NOMO-1 treated with dmso at 0.1 percent for 144 hours (cell line): ENCODE measurements at regions not wholly inside any gene's neighbourhood (a gene's known extent, or its start where the extent isn't known, plus 50 kb on each side); places are given as distances from the start of the nearest gene placed in this dataset.

Experiments used
- DNase-seq: peaks from one replicate; lab custom pipeline; 2025; ENCODE audit not compliant: unreplicated experiment; lab: John Stamatoyannopoulos, UW

DNA sequence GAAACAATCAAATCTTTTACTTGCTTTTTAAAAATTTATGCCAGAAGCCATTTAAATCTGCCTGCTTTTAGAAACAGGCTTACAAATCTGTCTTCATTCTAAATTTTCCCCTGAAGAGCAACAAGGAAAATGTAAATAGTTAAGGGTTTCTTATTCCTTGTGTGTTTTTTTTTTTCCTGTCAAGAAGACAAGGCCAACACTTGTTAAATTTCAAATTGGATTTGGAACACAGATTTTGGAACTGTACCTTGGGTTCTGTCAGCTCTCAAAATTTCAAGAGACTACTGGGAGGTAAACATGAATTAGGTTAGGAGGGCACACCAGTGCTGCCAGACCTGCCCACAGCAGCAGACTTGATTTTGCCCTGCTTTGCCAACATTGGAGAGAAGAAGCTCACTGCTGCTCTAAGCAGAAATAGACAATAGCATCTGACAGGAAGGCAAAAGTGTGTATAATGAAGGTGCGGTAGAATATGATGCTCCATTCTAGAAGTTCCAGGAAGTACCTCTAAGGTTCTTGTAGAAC lies 121.7 kb downstream of the NHLRC3 start:
- no peak for DNase-seq

DNA sequence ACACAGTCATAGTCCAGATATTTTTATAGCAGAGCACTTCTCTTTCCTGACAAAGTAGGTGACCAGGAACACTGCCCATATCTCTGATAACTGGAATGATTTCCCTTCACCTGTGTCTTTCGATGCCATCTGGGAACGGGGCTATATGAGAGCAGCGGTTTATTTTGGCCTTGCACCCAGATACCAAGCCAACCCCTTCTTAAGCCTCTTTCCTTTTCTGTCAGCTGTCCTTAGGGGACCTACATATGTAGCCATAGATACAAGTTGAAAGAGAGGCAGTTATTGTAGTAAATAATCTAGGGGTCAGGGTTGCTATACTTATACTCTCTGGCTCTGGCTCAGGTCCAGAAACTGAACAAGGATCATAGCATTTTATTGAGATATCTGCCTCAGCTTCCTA lies 128.8 kb downstream of the NHLRC3 start:
- DNase-seq, result no peak

DNA sequence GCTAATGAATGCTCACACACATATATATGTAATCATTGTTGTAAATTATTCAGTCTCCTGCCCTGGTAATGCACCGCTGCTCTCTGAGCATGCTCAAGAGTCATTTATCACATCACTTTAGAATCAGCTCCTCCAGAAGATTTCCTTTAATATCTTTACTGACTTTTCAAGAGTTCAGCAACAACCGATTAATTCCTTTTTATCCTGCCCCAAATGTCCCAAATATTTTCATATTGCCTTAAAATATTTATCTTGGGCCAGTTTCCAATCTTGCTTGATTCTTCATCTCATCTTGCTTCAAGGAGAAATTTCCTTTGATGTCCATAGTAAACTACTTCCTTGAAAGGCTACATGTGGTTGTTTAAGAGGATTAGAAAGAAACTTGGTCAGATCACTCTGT lies 132.5 kb downstream of the NHLRC3 start:
- no peak for DNase-seq

DNA sequence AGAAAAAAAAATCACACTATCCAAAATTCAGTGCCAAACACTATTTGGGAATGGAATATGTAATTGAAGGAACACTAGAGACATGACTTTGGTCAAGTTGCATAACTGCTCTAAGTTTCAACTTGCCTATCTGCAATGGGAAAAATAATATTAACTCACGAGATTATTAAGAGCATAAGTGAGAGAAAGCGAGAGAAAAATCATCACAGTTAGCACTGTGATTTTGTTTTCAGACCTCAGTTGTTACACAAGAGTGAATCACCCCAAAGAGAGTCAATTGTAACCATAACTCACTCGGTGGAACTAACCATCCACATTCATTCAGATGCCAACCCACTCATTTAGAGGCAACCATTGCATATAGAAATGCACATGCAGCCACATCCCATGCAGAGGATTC lies 147.1 kb downstream of the NHLRC3 start:
- DNase-seq, result no peak

DNA sequence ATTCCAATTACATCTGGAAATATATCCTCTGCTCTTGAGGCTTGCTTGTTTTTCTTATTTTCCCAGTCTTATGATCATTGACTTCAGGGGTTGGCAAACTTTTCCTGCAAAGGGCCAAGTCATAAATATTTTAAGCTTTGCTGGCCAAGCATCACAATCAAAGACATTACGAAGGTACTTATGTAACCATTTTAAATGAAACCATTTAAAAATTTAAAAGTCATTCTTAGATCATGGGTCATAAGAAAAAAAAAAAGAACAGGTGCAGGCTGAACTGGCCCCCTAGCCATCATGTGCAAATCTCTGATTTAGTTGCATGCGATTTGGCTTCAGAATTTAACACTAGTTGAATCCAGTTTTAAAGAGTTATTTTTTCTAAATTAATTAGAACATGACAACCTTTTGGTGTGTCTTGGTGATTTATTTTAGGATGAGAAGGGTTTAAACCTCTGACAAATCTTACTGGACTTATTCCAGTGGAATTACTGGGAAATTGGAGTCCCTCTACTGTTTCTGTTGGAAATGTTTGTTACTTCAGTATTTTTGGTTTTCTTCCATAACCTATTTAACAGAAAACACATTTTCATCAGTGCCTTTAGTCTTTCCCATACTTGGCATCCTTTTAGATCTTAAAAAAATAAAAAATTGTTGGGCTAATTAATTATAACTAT lies 148.1 kb downstream of the NHLRC3 start:
- DNase-seq, result no peak

DNA sequence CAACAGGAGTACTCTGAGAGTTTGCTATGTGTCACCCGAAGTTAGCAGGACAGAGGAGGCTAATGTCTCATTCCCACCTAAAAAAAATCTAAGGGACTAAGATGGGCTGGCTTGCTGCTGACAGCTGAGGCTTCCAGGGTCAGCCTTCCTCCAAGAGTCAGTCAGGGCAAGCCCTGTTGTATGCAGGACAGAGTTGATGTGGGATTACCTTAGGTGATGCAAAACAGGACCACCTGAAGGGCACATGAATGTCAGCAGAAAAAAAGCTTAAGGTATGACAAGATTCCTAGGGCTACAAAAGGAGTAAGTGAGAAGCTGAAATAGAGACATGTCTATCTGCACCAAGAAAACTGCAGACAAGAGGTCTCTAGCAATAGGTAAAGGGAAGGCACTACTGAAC lies 151.5 kb downstream of the NHLRC3 start:
- DNase-seq, result no peak

DNA sequence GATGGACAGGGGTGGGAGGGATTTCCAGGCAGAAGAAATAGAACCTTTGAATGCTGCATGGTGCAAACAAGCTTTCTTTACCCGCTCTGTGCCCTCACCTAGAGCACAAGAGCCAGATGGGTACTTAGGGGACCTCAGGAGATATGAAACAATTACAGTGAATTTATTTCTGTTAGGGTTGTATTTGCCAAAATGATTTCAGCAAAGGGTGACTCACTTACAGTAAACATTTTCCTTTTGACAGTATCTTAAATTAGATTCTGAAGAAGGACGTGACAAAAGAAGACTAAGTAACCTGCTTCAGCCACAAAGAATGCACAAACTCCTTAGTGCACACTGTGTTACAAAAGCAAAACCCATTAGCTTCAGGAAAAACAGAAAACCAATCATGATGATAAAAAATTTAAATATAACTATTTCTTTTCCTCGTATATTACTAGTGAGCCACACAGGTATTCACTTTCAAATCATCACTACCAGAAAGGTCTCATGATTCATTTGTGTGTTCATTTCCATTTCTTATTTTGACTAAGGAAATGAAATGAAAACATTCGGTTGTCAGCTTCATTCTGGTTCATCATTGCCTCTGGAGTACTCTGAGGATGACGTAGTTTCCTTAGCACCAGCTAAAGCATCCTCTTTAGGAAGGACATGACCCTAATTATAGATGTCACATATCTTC lies 158.8 kb downstream of the NHLRC3 start:
- DNase-seq, result no peak

DNA sequence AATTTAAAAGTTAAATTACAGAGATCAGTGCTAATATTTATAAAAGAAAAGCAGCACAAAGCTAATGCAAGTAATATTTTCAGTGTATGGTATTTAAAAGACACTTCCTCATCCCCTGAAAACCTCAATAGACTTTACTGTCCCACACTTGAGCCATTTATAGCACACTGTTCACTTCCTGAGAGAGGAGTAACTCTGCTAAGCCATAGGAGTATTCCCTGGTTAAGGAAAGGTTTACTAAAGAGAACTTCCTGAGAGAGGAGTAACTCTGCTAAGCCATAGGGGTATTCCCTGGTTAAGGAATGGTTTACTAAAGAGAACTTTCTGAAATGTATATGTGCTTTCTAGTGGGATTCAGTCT lies 159.4 kb downstream of the NHLRC3 start:
- DNase-seq, result no peak

DNA sequence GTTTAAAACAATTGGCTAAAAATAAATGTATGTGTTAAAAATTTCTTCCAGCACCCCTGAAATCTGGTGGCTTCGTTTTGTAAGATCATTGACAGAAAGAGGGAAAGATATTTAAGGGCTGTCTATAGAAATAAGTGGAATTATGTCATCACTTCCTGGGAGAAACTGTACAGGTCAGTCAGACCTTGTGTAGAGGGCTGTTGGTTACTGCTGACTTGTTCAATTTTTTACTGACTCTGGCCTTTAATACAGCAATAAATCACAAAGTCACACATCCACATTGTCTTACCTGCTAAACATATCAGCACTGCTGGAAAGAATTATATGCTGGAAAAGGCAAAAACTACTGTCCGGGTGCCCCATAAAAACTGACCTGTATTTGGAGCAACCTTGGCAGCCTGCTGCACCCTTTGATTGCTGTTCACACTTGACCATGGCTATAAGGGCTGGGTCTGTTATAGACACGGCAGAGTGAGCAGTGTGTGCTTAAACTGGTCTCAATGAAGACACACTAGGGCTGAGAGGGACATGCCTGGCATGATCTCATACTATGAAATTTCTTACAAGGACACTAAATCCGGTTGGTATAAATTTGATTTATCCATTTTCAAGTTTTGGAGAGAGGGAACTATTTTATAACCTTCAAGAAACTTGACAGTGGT lies 162.1 kb downstream of the NHLRC3 start:
- DNase-seq, result no peak

DNA sequence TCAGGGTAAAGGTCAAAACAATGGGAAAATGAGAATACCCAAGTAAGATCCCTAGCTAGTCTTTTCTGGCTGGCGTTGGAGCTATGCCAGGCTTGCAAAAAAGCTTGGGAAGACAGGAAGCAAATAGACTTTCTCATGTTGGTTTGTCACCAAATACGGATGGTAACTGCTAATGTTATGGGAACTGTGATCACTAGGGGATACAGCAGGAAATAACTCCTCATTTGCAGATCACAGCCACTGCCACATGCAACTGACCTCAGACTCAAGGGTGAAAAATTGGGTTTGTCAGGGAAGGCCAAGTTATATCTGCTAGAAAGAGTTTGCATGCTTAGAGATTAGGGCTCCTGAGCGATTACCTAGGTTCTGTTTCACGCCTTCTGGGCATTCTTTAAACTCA lies 162.9 kb downstream of the NHLRC3 start:
- no peak for DNase-seq

DNA sequence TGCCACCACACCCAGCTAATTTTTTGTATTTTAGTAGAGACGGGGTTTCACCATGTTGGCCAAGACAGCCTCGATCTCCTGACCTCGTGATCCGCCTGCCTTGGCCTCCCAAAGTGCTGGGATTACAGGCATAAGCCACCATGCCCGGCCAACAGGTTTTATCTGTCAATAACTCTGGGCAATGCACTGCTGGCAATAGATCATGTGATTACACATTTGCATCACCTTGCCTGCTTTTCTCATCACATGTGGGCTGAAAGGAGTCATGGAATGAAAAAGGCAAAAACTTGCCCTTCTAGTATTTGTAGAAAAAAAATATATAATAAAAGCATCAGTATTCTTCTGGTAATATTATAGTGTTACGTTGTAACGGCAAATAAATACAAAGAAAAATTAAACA lies 164.5 kb downstream of the NHLRC3 start:
- DNase-seq, result no peak

DNA sequence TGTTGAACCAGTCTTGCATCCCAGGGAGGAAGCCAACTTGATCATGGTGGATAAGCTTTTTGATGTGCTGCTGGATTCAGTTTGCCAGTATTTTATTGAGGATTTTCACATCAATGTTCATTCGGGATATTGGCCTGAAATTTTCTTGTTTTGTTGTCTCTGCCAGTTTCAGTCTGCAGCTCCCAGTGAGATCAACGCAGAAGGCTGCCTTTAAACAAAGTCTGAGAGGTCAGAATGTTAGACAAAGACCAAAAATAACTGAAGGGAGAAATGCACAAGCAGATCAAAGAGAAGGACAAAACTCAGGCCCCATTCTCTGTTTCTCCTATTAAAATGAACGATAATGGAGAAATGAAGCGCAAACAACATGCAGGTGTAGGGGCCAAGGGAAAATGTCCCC lies 170.4 kb downstream of the NHLRC3 start:
- DNase-seq, result no peak

DNA sequence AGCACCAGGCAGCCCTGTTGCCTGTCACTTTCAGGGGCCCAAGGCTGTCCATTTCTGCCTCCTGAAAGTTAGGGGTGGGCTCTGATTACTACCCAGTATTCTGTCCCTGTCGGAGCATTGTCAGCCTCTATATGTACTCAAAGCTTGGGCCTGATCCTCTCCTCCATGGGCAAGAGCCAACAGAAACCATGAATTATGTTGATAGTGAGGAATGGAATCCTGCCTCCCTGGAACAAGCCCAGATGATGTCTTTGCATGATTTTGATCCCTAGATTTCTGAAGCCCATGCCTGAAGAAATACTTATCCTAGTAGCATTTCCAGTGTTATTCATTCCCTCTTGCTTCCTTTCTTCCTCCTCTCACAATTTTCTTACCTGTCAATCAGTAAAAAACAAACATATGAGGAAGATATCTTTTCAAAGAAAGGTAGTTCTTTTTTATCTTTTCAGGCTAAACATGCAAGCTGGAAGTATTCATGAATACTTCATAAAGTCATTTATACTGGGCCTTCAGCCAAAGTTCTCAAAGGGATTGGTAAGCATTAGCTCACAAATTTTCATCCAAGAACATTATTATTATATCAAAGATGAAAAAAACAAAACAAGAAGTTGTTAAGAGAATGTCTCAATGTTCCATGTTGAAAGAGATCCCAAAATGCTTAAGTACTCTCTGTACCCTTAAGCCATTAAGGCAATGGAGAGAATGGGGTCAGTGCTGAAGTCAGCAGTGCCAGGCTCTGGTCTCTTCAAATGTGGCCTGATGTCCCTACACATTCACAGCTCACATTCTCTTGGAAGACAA lies 171.7 kb downstream of the NHLRC3 start:
- DNase-seq, result no peak

DNA sequence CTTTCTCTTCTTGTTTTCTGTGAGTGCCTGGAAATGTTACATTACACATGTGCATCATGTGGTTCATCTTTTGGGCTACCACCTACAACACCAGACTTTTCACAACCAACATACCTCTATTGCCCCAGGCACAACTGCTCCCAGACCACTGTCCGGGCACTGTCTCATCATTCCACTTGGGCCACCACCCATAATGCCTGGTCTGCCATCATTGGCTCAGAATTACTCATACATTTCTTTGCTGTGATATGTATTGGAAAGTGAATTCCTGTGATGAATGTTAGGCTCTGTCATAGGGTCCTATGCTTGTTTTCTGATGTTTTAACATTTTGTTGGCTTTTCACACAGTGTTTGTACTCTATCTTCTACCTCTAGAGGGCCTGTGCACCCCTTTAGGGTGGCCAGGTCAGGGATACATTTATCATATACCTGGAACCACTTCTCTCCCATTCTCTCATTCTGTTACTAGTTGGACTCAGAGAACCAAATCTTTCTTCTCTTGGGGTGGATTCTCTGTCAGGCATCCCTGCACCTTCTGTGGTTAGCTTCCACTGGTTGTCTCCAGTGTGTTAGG lies 172.8 kb downstream of the NHLRC3 start:
- no peak for DNase-seq

DNA sequence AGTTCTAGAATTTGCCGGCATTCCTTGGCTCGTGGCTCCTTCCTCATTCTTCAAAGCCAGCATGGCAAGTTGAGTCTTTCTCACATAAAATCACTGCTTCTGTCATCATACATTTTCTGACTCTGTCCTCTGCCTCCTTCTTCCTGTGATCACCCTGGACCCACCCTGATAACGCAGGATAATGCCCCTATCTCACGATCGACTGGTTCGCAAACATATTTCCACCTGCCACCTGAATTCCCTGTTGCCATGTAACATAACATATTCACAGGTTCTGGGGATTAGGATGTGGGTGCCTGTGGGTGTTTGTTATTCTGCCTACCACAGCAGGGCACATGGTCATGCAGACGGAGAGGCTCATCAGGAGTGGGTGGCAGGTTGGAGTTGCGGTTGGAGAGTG lies 177.7 kb downstream of the NHLRC3 start:
- no peak for DNase-seq

DNA sequence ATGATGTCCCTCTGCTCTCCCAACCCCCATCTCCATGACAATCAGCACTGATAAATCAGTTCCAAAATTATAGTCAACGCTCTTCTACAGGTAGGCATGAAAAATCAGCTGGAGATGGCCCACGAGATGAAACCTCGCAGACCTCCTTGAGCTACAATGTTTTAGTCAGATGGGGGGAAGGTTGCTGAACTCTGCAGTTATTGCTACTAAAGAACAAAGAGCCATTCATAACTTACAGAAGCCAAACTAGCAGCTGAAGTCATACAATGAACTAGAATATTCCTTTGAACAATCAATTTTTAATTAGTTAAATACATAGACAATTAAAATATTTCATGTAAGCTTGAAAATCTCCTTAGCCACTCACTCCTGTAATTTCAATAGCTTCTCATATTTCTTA lies 179.2 kb downstream of the NHLRC3 start:
- DNase-seq, result no peak

DNA sequence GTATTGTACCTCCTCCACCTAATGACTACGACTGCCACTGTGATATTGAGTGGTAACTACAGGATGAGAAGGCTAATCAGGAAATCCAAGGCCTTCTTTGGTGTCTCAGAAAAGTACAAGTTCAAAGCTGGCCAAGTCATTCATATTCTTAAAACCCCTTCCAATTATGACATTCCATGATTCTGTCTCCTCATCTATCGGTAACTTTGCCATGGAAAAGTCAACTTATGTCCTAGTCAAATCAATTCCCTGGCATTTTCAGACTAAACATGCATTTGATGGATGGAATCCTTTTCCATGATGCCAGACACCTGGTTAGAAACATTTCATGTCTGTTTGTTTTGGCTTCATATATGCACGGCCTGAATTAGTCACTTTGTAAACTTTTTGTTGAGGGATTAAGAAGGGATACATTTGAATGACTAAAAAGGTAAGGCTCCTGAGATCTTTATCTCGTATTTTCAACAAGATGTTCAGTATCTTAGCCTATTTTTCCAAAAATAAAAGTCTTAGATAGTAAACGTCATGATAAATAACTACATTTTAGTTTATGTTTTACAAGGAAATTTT lies 186.5 kb downstream of the NHLRC3 start:
- no peak for DNase-seq

DNA sequence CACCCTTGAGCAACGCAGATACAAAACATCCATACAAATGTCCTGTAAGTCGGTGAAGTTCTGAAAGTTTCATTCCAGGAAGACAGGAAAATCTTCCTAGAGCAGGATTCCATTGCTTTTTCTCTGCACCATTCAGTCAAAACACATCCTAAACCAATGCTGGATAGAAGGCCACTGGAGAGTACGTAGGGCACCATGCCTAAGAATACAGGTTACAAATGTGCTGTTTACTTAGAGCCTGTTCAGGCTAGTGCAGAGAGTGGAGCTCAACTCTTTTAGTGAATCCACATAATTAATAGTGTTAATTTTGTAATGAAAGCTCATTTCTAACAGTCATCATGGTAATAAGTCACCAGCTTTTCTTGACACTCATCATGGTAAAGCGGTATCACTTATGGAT lies 187.6 kb downstream of the NHLRC3 start:
- no peak for DNase-seq

DNA sequence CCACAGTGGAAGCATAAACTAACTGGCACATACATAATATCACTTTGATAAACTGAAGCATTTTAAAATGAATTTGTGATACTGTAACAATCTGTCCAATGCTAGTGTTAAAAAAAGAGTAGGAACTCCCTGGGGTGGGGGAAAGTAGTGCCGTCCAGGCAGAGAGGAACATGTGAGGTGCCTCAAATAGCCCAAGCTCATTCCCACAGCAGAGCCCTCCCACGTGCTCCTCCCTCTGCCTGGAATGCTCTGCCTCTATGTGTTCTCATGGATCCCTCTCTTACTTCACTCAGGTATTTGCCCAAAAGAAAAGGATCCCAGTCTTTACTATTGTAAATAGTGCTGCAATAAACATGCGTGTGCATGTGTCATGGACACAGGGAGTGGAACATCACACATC lies 188.1 kb downstream of the NHLRC3 start:
- no peak for DNase-seq

DNA sequence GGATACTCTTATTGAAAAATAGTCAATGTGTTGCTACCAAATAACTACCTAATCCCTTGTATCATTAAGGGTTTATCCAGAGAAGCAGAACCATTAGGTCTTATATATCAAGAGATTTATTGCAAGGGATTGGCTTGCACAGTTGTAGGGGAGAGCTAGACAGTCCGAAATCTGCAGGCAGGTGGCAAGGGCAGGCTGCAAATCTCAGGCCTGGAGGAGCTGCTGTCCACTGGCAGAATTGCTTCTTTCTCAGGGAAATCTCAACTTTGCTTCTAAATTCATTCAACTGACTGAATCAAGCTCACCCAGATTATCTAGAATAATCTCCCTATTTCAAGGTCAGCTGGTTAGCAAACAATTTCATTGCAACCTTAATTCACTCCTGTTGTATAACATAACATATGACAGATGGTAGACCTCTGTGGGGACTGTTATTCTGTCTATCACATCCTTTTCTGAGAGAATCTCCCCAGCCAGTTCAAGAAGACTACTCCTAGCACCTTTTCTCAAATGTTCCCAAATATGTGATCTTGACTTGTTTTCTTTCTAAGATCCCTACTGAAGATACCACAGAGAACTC lies 194.2 kb downstream of the NHLRC3 start:
- no peak for DNase-seq

DNA sequence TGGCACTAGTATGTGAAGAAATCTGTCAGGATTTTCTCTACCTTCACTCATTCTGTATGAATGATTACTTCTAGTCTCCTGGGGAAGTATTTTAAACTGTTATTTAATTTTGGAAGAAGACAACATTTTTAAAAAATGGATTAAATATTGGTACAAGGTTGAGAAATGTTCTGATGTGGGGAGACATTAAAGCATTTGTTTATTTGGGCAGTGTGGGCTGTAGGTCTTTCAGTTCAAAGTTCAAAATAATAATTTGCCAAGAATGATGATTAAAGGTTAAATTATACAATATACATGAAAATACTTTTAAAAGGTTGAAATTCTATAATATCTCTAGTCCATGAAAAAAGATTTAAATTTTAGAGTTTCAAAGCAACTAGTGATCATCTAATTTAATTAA lies 194.7 kb downstream of the NHLRC3 start:
- DNase-seq, result no peak
